ENCODE measurements at regions not wholly inside any gene's neighbourhood (a gene's known extent, or its start where the extent isn't known, plus 50 kb on each side); places are given as distances from the start of the nearest gene placed in this dataset.

DNA sequence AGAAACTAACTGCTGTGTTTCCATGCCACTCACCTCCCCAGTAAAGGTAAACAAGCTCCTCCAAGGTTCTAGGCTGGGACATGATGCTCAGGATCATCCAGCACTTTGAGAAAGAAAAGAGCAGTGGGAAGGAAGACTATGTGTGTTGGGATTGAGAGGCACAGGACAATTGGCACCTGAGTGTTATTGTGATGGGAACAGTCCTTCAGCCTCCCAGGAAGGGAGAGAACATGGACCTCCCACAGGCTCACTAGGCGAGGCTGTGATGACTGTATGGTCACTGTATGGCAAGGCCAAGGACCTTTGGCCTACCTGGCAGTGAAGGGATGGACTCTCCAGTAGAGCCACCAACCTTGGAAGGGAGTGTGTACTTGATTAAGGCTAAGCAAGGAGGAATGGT lies 123.2 kb upstream of the UNC5B start:
- Histone ChIP-seq H3K4me3 (ENCODE audit: low read length) (no peak overlapping the region), H3K4me1 (ENCODE audit: control insufficient read depth, low read depth, low read length) (no peaks in the 10 kb centered on the region), H3K23ac (ENCODE audit: low read length) (no peak overlapping the region), H4K5ac (ENCODE audit: low read length) (no peak overlapping the region), H2BK15ac (replicated peaks; ENCODE audit: low read depth) (no peak overlapping the region), H2BK5ac (ENCODE audit: low read length) (no peak overlapping the region), H3K27me3 (ENCODE audit: insufficient read depth, low read length, poor library complexity) (no peaks in the 10 kb centered on the region), H3K4me2 (ENCODE audit: low read length) (no peak overlapping the region), H3K4ac (ENCODE audit: low read depth, low read length) (no peak overlapping the region), H3K18ac (ENCODE audit: low read length) (no peak overlapping the region), H4K8ac (ENCODE audit: low read depth, low read length) (no peak overlapping the region), H3K56ac (ENCODE audit: low read length) (no peak overlapping the region), H3K79me2 (ENCODE audit: control insufficient read depth, insufficient read depth, low read length) (no peaks in the 10 kb centered on the region), H3K79me1 (ENCODE audit: low read length) (no peaks in the 10 kb centered on the region), H3K27ac (ENCODE audit: low read depth, low read length) (no peak overlapping the region), H3K36me3 (ENCODE audit: control insufficient read depth, insufficient read depth, low read length) (no peaks in the 10 kb centered on the region), H2AK5ac (ENCODE audit: low read length) (peak overlapping the region; percentile 33), H3K9ac (ENCODE audit: low read length) (no peak overlapping the region), H2BK120ac (ENCODE audit: low read depth, low read length) (no peak overlapping the region)
- no CpG with 5 or more reads among the region's 1 CpG for WGBS (ENCODE audit: extremely low coverage, insufficient coverage, low lambda C conversion rate)
- no peak for DNase-seq

- H3K36me3 ChIP-seq (ENCODE audit: control insufficient read depth, insufficient read depth, low read length): no peaks in the 10 kb centered on the region
- H3K79me1 ChIP-seq (ENCODE audit: low read length): no peaks in the 10 kb centered on the region
- no peaks in the 10 kb centered on the region for H3K27me3 ChIP-seq (ENCODE audit: insufficient read depth, low read length, poor library complexity)
- no peak overlapping the region for H2BK5ac ChIP-seq (ENCODE audit: low read length)
- H3K4me2 ChIP-seq (ENCODE audit: low read length): no peak overlapping the region
- H3K9ac ChIP-seq (ENCODE audit: low read length): no peak overlapping the region
- no peak overlapping the region for H3K4me3 ChIP-seq (ENCODE audit: low read length)
- no peak overlapping the region for H3K18ac ChIP-seq (ENCODE audit: low read length)
- no peak overlapping the region for H3K56ac ChIP-seq (ENCODE audit: low read length)
- H2BK15ac ChIP-seq (replicated peaks; ENCODE audit: low read depth): no peak overlapping the region
- H2BK120ac ChIP-seq (ENCODE audit: low read depth, low read length): no peak overlapping the region
- DNase-seq: no peak
- H3K4ac ChIP-seq (ENCODE audit: low read depth, low read length): no peak overlapping the region
- no peaks in the 10 kb centered on the region for H3K4me1 ChIP-seq (ENCODE audit: control insufficient read depth, low read depth, low read length)
- H4K8ac ChIP-seq (ENCODE audit: low read depth, low read length): no peak overlapping the region
- no peak overlapping the region for H3K23ac ChIP-seq (ENCODE audit: low read length)
- H4K5ac ChIP-seq (ENCODE audit: low read length): no peak overlapping the region
- H3K27ac ChIP-seq (ENCODE audit: low read depth, low read length): no peak overlapping the region
- no peak overlapping the region for H2AK5ac ChIP-seq (ENCODE audit: low read length)
- no peaks in the 10 kb centered on the region for H3K79me2 ChIP-seq (ENCODE audit: control insufficient read depth, insufficient read depth, low read length)
- WGBS (ENCODE audit: extremely low coverage, insufficient coverage, low lambda C conversion rate): no CpG with 5 or more reads among the region's 5 CpGs
Observed at GRCh38 chr10:71090330-71090729, 122.0 kb upstream of the UNC5B start.

DNA sequence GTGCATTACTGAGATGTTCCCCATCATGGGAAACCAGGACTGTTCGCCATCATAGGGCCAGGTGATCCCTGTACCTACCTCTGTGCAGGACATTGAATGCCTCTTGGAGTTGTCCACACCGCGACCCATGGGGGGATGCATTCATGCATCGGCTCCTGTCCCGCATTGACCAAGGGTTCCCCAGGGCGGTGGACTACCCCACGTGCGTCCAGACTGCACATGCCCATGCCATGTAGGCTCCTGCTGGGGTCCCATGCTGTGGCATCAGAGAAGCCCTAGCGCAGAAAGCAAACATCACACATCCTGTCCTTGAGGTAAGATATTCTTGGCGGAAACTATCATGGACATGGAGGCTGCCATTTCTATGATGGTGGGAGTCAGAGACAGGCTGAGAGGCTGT lies 121.6 kb upstream of the UNC5B start:
- no peak overlapping the region for H3K56ac ChIP-seq (ENCODE audit: low read length)
- no peaks in the 10 kb centered on the region for H3K36me3 ChIP-seq (ENCODE audit: control insufficient read depth, insufficient read depth, low read length)
- H3K23ac ChIP-seq (ENCODE audit: low read length): no peak overlapping the region
- no peaks in the 10 kb centered on the region for H3K27me3 ChIP-seq (ENCODE audit: insufficient read depth, low read length, poor library complexity)
- no peak overlapping the region for H3K4me2 ChIP-seq (ENCODE audit: low read length)
- no peak overlapping the region for H4K5ac ChIP-seq (ENCODE audit: low read length)
- WGBS (ENCODE audit: extremely low coverage, insufficient coverage, low lambda C conversion rate): no CpG with 5 or more reads among the region's 10 CpGs
- H3K4me1 ChIP-seq (ENCODE audit: control insufficient read depth, low read depth, low read length): no peaks in the 10 kb centered on the region
- H3K4me3 ChIP-seq (ENCODE audit: low read length): no peak overlapping the region
- H3K27ac ChIP-seq (ENCODE audit: low read depth, low read length): no peak overlapping the region
- H3K4ac ChIP-seq (ENCODE audit: low read depth, low read length): no peak overlapping the region
- H3K79me1 ChIP-seq (ENCODE audit: low read length): no peaks in the 10 kb centered on the region
- no peaks in the 10 kb centered on the region for H3K79me2 ChIP-seq (ENCODE audit: control insufficient read depth, insufficient read depth, low read length)
- H2BK5ac ChIP-seq (ENCODE audit: low read length): no peak overlapping the region
- no peak overlapping the region for H3K18ac ChIP-seq (ENCODE audit: low read length)
- H2AK5ac ChIP-seq (ENCODE audit: low read length): no peak overlapping the region
- no peak overlapping the region for H2BK120ac ChIP-seq (ENCODE audit: low read depth, low read length)
- no peak overlapping the region for H2BK15ac ChIP-seq (replicated peaks; ENCODE audit: low read depth)
- no peak overlapping the region for H3K9ac ChIP-seq (ENCODE audit: low read length)
- H4K8ac ChIP-seq (ENCODE audit: low read depth, low read length): no peak overlapping the region
- DNase-seq: no peak

DNA sequence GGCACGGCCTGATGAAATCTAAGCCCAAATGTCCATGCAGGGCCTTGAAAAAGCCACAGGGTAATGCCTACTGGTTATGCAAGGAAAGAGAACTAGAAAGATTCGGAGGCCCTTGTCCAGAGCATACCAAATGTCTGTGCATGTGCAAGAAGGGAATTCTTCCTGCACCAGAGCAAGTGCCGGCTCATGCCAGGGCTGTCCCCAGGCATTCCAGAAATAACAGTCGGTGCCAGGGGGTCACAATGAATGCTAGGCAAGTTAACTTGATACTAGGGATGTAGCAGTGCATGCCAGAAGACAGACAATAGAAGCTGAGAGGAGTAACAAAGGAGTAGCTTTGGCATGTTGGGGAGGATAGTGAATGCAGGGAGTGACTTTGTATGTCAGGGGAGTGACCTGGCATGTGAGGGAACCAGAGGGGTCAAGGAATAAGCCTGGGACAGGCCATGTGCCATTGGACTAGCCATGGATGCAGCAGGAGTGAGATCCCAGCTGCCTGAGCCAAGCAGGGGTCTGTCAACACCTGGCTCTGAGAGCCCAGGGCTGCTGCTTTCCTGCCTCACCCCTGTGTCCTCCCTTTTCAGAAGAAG lies 119.5 kb upstream of the UNC5B start:
- DNase-seq: no peak
- Histone ChIP-seq H3K4me3 (ENCODE audit: low read length) (no peak overlapping the region), H2BK120ac (ENCODE audit: low read depth, low read length) (no peak overlapping the region), H4K5ac (ENCODE audit: low read length) (no peak overlapping the region), H2BK5ac (ENCODE audit: low read length) (no peak overlapping the region), H3K4me1 (ENCODE audit: control insufficient read depth, low read depth, low read length) (no peaks in the 10 kb centered on the region), H4K8ac (ENCODE audit: low read depth, low read length) (no peak overlapping the region), H3K4me2 (ENCODE audit: low read length) (no peak overlapping the region), H3K4ac (ENCODE audit: low read depth, low read length) (no peak overlapping the region), H3K9ac (ENCODE audit: low read length) (no peak overlapping the region), H2AK5ac (ENCODE audit: low read length) (no peak overlapping the region), H3K56ac (ENCODE audit: low read length) (no peak overlapping the region), H3K18ac (ENCODE audit: low read length) (no peak overlapping the region), H3K27ac (ENCODE audit: low read depth, low read length) (no peak overlapping the region), H3K36me3 (ENCODE audit: control insufficient read depth, insufficient read depth, low read length) (no peaks in the 10 kb centered on the region), H2BK15ac (replicated peaks; ENCODE audit: low read depth) (no peak overlapping the region), H3K23ac (ENCODE audit: low read length) (no peak overlapping the region), H3K79me2 (ENCODE audit: control insufficient read depth, insufficient read depth, low read length) (no peaks in the 10 kb centered on the region), H3K79me1 (ENCODE audit: low read length) (no peaks in the 10 kb centered on the region), H3K27me3 (ENCODE audit: insufficient read depth, low read length, poor library complexity) (no peaks in the 10 kb centered on the region)
- WGBS (ENCODE audit: extremely low coverage, insufficient coverage, low lambda C conversion rate): no CpG with 5 or more reads among the region's 4 CpGs

DNA sequence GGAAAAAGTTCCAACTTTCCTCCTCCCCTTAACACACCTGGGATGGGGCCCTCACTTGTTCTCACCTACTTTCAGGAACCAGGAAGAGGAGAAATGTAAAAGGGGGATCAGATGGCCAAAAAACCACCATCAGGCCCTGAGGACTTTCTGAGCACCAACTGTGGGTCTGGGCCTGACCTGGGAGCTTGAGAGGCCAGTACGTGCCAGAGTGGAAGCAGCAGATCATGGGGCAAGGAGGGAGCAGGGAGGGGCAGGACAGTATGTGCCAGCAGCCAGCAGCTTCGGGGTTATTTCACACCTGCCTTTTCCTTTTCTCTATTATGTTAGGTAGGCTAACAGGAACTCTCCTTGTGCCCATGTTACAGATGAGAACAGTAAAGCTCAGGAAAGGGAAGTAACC lies 118.8 kb upstream of the UNC5B start:
- no peak overlapping the region for H2AK5ac ChIP-seq (ENCODE audit: low read length)
- H3K79me1 ChIP-seq (ENCODE audit: low read length): no peaks in the 10 kb centered on the region
- H4K5ac ChIP-seq (ENCODE audit: low read length): no peak overlapping the region
- H3K4me1 ChIP-seq (ENCODE audit: control insufficient read depth, low read depth, low read length): no peaks in the 10 kb centered on the region
- H3K4me3 ChIP-seq (ENCODE audit: low read length): no peak overlapping the region
- H3K56ac ChIP-seq (ENCODE audit: low read length): no peak overlapping the region
- no peak for DNase-seq
- no peak overlapping the region for H3K9ac ChIP-seq (ENCODE audit: low read length)
- H4K8ac ChIP-seq (ENCODE audit: low read depth, low read length): no peak overlapping the region
- no peak overlapping the region for H3K23ac ChIP-seq (ENCODE audit: low read length)
- H3K79me2 ChIP-seq (ENCODE audit: control insufficient read depth, insufficient read depth, low read length): no peaks in the 10 kb centered on the region
- no peak overlapping the region for H2BK120ac ChIP-seq (ENCODE audit: low read depth, low read length)
- no peak overlapping the region for H2BK15ac ChIP-seq (replicated peaks; ENCODE audit: low read depth)
- no peaks in the 10 kb centered on the region for H3K27me3 ChIP-seq (ENCODE audit: insufficient read depth, low read length, poor library complexity)
- no peak overlapping the region for H2BK5ac ChIP-seq (ENCODE audit: low read length)
- no CpG with 5 or more reads among the region's 2 CpGs for WGBS (ENCODE audit: extremely low coverage, insufficient coverage, low lambda C conversion rate)
- no peak overlapping the region for H3K4ac ChIP-seq (ENCODE audit: low read depth, low read length)
- H3K27ac ChIP-seq (ENCODE audit: low read depth, low read length): no peak overlapping the region
- no peak overlapping the region for H3K4me2 ChIP-seq (ENCODE audit: low read length)
- H3K36me3 ChIP-seq (ENCODE audit: control insufficient read depth, insufficient read depth, low read length): no peaks in the 10 kb centered on the region
- no peak overlapping the region for H3K18ac ChIP-seq (ENCODE audit: low read length)

GRCh38 chr10:71094712-71095390 lies 117.5 kb upstream of the UNC5B start:
- DNase-seq: no peak
- Histone ChIP-seq H3K36me3 (ENCODE audit: control insufficient read depth, insufficient read depth, low read length) (no peaks in the 10 kb centered on the region), H3K27me3 (ENCODE audit: insufficient read depth, low read length, poor library complexity) (no peaks in the 10 kb centered on the region)

More at GRCh38 chr10:71094712-71095390, 117.5 kb upstream of the UNC5B start:
- H2BK120ac ChIP-seq (ENCODE audit: low read depth, low read length): no peak overlapping the region
- no peak overlapping the region for H3K27ac ChIP-seq (ENCODE audit: low read depth, low read length)
- no peak overlapping the region for H3K4ac ChIP-seq (ENCODE audit: low read depth, low read length)
- WGBS (ENCODE audit: extremely low coverage, insufficient coverage, low lambda C conversion rate): no CpG with 5 or more reads among the region's 4 CpGs
- no peak overlapping the region for H3K56ac ChIP-seq (ENCODE audit: low read length)
- H4K8ac ChIP-seq (ENCODE audit: low read depth, low read length): no peak overlapping the region
- H3K79me1 ChIP-seq (ENCODE audit: low read length): no peaks in the 10 kb centered on the region
- H2AK5ac ChIP-seq (ENCODE audit: low read length): no peak overlapping the region
- no peak overlapping the region for H3K23ac ChIP-seq (ENCODE audit: low read length)
- H3K9ac ChIP-seq (ENCODE audit: low read length): no peak overlapping the region
- no peak overlapping the region for H2BK15ac ChIP-seq (replicated peaks; ENCODE audit: low read depth)
- no peak overlapping the region for H2BK5ac ChIP-seq (ENCODE audit: low read length)
- H3K4me3 ChIP-seq (ENCODE audit: low read length): no peak overlapping the region
- no peak overlapping the region for H3K4me2 ChIP-seq (ENCODE audit: low read length)
- no peaks in the 10 kb centered on the region for H3K79me2 ChIP-seq (ENCODE audit: control insufficient read depth, insufficient read depth, low read length)
- no peak overlapping the region for H3K18ac ChIP-seq (ENCODE audit: low read length)
- no peak overlapping the region for H4K5ac ChIP-seq (ENCODE audit: low read length)
- no peaks in the 10 kb centered on the region for H3K4me1 ChIP-seq (ENCODE audit: control insufficient read depth, low read depth, low read length)
